KMS-11 (cell line): ENCODE measurements at regions not wholly inside any gene's neighbourhood (a gene's known extent, or its start where the extent isn't known, plus 50 kb on each side); places are given as distances from the start of the nearest gene placed in this dataset.

Experiments
- H2AFZ ChIP-seq: fragments of 200-600 bp; sonication (generic); 2 replicates; pipeline ENCODE4 v1.6.1; 2016; ENCODE audit warnings: antibody characterized with exemption, mixed run types, low read depth
- H3K27ac ChIP-seq: fragments of 200-600 bp; sonication (generic); 2 replicates; pipeline ENCODE4 v1.6.1; 2016; ENCODE audit warnings: mild to moderate bottlenecking, mixed run types
- H3K27me3 ChIP-seq: fragments of 200-600 bp; sonication (generic); 2 replicates; pipeline ENCODE4 v1.6.1; 2017; ENCODE audit warnings: mild to moderate bottlenecking, low read depth, mixed run types, moderate library complexity; ENCODE audit not compliant: insufficient read depth
- H3K36me3 ChIP-seq: fragments of 200-600 bp; sonication (generic); 2 replicates; pipeline ENCODE4 v1.6.1; 2017; ENCODE audit warnings: mild to moderate bottlenecking, mixed run types; ENCODE audit not compliant: insufficient read depth
- H3K4me1 ChIP-seq: fragments of 200-600 bp; sonication (generic); 2 replicates; pipeline ENCODE4 v1.6.1; 2016; ENCODE audit warnings: mild to moderate bottlenecking, low read depth, mixed run types; ENCODE audit not compliant: poor library complexity, severe bottlenecking
- H3K4me2 ChIP-seq: fragments of 200-600 bp; sonication (generic); 2 replicates; pipeline ENCODE4 v1.7.0; 2016; ENCODE audit warnings: mild to moderate bottlenecking, mixed run types
- H3K4me3 ChIP-seq: fragments of 200-600 bp; sonication (generic); IDR thresholded peaks from 2 replicates; pipeline ENCODE4 v1.6.1; 2017; ENCODE audit warnings: low read depth, low read length, mixed read lengths; ENCODE audit not compliant: insufficient read depth
- H3K79me2 ChIP-seq: fragments of 200-600 bp; sonication (generic); 2 replicates; pipeline ENCODE4 v1.6.1; 2016; ENCODE audit warnings: low read depth, mixed run types; ENCODE audit not compliant: insufficient read depth
- H3K9ac ChIP-seq: fragments of 200-600 bp; sonication (generic); 2 replicates; pipeline ENCODE4 v1.6.1; 2016; ENCODE audit warnings: mild to moderate bottlenecking, mixed run types
- H4K20me1 ChIP-seq: fragments of 200-600 bp; sonication (generic); 2 replicates; pipeline ENCODE4 v1.6.1; 2016; ENCODE audit warnings: mild to moderate bottlenecking, mixed run types; ENCODE audit not compliant: insufficient read depth
- TF ChIP-seq, protein P1 (sequence below): fragments of 200-600 bp; sonication (generic); conservative IDR thresholded peaks from 2 replicates; pipeline ENCODE4 v1.6.1; 2017; ENCODE audit warnings: low read depth, mild to moderate bottlenecking, antibody characterized with exemption, low read length, moderate library complexity, mixed read lengths

DNA sequence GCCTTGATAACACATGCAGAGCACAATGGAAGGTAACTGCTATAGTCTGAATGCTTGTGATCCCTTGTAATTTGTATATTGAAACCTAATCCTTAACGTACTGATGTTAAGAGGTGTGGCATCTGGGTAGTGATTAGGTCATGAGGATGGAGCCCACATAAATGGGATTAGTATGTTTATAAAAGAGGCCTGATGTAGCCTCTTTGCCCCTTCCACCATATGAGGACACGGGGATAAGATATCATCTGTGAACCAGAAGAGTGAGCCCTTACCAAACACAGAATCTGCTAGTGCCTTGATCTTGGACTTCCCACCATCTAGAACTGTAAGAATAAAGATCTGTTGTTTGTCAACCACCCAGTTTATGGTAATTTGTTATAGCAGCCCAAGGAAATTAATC, 1074.2 kb upstream of the INTU start:
- no peaks in the 10 kb centered on the region for H4K20me1 ChIP-seq
- no peaks in the 10 kb centered on the region for H3K4me1 ChIP-seq
- no peaks in the 10 kb centered on the region for H3K79me2 ChIP-seq
- H3K4me3 ChIP-seq = no peak overlapping the region
- H2AFZ ChIP-seq = no peak overlapping the region
- H3K4me2 ChIP-seq = no peak overlapping the region
- TF ChIP-seq, protein P1, sequence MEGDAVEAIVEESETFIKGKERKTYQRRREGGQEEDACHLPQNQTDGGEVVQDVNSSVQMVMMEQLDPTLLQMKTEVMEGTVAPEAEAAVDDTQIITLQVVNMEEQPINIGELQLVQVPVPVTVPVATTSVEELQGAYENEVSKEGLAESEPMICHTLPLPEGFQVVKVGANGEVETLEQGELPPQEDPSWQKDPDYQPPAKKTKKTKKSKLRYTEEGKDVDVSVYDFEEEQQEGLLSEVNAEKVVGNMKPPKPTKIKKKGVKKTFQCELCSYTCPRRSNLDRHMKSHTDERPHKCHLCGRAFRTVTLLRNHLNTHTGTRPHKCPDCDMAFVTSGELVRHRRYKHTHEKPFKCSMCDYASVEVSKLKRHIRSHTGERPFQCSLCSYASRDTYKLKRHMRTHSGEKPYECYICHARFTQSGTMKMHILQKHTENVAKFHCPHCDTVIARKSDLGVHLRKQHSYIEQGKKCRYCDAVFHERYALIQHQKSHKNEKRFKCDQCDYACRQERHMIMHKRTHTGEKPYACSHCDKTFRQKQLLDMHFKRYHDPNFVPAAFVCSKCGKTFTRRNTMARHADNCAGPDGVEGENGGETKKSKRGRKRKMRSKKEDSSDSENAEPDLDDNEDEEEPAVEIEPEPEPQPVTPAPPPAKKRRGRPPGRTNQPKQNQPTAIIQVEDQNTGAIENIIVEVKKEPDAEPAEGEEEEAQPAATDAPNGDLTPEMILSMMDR = no peak
- no peak overlapping the region for H3K9ac ChIP-seq
- H3K36me3 ChIP-seq = no peaks in the 10 kb centered on the region
- H3K27me3 ChIP-seq = no peaks in the 10 kb centered on the region
- no peak overlapping the region for H3K27ac ChIP-seq

DNA sequence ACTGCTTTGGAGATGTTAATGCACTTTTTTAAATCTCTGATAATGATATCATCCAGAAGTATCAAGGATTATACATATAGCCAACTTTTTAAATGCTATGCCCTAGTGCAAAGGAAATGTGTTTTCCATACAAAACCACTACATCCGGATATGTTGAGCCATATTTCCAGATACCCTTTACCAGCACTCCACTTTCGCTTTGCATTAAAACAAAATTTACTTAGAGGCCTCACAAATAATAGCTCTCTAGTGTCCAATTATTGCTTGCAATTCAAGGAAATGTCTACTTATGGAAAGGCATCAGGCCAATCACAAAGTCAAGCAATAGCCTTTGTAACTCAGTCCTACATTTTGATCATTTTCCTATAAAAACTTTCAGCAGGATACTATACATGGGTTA, 1072.8 kb upstream of the INTU start:
- H3K27me3 ChIP-seq = no peaks in the 10 kb centered on the region
- no peak overlapping the region for H3K4me3 ChIP-seq
- H4K20me1 ChIP-seq = no peaks in the 10 kb centered on the region
- TF ChIP-seq, protein P1 = no peak
- no peak overlapping the region for H3K4me2 ChIP-seq
- H3K4me1 ChIP-seq = no peaks in the 10 kb centered on the region
- no peak overlapping the region for H3K27ac ChIP-seq
- no peak overlapping the region for H2AFZ ChIP-seq
- no peaks in the 10 kb centered on the region for H3K79me2 ChIP-seq
- H3K9ac ChIP-seq = no peak overlapping the region
- no peaks in the 10 kb centered on the region for H3K36me3 ChIP-seq

DNA sequence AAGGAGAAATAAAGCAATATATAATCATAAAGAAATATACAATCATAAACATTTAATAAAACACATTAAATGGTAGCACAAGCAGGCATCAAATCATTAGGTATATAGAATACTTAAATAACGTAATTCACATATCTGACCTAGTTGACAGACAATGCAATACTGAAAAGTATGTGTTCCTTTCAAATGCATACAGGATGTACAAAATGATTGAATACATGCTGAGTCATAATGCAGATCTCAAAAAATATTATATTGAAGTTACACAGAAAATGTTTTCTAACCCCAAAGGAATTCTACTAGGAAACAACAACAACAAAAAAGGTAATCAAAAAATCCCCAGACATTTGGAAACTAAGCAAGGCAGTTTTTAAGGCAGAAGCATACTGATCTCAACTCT, 1072.0 kb upstream of the INTU start:
- Histone ChIP-seq H3K27ac (no peak overlapping the region), H3K9ac (no peak overlapping the region), H3K4me2 (no peak overlapping the region), H3K4me1 (no peaks in the 10 kb centered on the region), H2AFZ (no peak overlapping the region), H3K4me3 (no peak overlapping the region), H3K36me3 (no peaks in the 10 kb centered on the region), H4K20me1 (no peaks in the 10 kb centered on the region), H3K27me3 (no peaks in the 10 kb centered on the region), H3K79me2 (no peaks in the 10 kb centered on the region)
- TF ChIP-seq, protein P1 = no peak

DNA sequence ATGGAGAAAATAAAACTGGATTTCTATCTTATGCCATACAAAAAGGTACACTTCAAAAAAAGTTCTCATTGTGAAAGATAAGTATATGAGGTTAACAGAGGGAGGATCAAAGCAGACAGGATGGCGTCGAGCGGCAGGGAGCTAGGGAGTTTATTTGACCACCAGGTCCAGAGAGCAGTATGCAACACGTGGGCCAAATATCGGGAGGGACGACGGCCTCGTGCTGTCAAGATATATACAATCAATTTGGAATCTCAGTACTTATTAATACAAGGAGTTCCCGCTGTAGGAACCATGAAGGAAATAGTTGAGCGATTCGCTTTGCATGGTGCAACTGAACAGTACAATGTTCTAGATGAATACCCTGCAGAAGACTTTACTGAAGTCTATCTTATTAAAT, 1069.4 kb upstream of the INTU start:
- H3K36me3 ChIP-seq = no peaks in the 10 kb centered on the region
- H4K20me1 ChIP-seq = no peaks in the 10 kb centered on the region
- no peaks in the 10 kb centered on the region for H3K27me3 ChIP-seq
- no peak overlapping the region for H3K27ac ChIP-seq
- H3K4me2 ChIP-seq = no peak overlapping the region
- H3K9ac ChIP-seq = no peak overlapping the region
- TF ChIP-seq, protein P1 = no peak
- H3K4me3 ChIP-seq = no peak overlapping the region
- no peak overlapping the region for H2AFZ ChIP-seq
- H3K79me2 ChIP-seq = no peaks in the 10 kb centered on the region
- H3K4me1 ChIP-seq = no peaks in the 10 kb centered on the region

DNA sequence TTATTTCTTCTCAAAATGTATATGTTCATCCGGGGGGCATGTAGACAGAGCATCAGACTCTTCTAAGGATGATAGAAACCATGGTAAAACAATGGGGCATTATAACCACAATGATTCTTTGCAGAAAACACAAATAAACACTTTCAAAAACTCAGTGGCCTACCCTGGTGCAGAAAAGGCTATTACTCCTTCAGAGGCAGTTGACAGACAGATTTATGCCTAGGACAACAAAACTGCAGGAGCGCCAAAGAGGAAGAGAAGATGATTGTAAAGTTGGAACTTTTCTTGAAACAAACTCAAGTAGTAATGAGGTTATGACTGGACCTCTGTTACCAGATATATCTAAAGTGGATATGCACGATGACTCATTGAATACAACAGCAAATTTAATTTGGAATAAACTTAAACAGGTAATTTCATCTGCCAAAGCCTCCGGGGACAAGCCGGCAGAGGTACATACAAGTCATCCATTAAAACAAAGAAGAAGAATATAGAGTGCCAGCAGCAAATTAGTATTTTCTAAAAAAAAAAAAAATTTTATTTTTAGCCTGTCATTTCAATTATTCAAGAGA, 1068.4 kb upstream of the INTU start:
- Histone ChIP-seq H3K36me3 (no peaks in the 10 kb centered on the region), H3K79me2 (no peaks in the 10 kb centered on the region), H3K4me3 (no peak overlapping the region), H3K4me2 (no peak overlapping the region), H3K27ac (no peak overlapping the region), H3K4me1 (no peaks in the 10 kb centered on the region), H3K27me3 (no peaks in the 10 kb centered on the region), H3K9ac (no peak overlapping the region), H4K20me1 (no peaks in the 10 kb centered on the region), H2AFZ (no peak overlapping the region)
- TF ChIP-seq, protein P1 = no peak
